ENCODE measurements at regions not wholly inside any gene's neighbourhood (a gene's known extent, or its start where the extent isn't known, plus 50 kb on each side); places are given as distances from the start of the nearest gene placed in this dataset.

DNA sequence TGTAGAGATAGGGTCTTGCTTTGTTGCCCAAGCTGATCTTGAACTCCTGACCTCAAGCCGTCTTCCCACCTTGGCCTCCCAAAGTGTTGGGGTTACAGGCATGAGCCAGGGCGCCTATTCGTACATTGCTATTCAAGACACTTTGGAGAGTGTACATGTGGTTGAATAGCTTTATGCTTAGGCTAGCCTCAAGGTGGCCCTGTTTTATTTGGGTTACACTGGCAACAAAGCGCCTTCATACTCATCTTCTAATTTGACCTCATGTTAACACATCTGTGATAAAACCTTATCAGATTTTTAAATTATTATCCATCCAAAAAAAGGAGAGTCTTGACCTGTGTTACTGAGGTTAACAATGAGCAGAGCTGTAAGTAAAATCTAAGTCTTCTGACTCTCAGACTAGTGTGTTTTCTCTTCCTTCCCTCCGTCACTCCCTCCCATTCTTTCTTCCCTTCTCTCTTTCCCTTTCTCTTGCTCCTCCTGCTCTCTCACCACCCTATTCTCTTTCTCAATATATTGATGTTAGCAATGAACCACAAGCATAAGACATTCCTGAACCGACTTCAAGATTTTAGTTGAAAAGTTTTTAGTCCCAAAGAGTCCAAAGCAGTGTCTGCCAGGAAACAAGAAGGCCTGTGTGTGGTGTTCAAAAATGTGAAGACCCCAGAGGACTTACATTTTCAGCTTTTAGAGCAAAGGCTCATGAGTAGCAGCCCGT is 603.7 kb upstream of the CFAP20DC start:
- DNase-seq (ENCODE audit: low spot score), result no peak

DNA sequence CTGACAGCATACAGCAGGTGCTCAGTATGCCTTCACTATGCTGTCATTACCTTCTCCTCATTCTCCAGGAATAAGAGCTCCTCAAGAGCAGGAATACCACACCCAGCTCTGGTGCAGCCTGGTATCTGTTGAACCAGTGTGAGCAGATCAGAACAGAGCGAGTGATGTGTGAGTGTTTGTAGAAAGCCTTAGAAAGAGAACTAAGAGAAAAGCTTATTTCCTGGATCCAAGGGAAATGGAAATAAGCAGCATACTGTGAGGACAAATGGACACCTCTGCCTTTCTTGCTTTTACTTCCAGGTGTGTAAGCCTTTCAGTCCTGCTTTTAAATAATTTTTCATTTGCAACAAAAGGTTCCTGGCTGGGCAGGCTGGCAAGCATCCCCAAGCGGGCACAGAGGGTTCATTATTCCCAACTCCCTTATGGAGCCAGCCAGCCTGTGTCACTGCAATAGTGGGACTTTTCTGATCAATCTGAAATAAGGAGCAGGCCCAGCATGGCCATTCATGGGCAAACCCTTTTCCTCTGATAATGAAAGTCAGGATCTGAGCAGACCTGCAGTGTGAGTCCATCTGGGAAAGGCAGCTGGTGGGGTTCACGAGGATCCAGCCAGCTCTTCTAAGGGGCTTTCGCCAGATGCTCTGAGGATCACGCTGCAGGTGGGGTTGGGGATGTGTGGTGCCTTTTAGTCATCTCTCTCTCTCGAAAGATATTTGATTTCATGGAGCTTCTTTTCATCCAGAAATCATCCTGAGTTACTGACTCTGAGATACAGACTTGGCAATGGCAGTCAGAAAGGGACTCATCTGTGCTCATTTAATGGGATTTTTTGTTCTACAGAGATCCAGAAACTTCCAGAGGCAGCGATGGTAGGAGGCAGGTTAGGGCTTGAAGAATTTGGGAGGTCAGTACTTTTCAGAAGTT is 594.9 kb upstream of the CFAP20DC start:
- DNase-seq (ENCODE audit: low spot score), result no peak

DNA sequence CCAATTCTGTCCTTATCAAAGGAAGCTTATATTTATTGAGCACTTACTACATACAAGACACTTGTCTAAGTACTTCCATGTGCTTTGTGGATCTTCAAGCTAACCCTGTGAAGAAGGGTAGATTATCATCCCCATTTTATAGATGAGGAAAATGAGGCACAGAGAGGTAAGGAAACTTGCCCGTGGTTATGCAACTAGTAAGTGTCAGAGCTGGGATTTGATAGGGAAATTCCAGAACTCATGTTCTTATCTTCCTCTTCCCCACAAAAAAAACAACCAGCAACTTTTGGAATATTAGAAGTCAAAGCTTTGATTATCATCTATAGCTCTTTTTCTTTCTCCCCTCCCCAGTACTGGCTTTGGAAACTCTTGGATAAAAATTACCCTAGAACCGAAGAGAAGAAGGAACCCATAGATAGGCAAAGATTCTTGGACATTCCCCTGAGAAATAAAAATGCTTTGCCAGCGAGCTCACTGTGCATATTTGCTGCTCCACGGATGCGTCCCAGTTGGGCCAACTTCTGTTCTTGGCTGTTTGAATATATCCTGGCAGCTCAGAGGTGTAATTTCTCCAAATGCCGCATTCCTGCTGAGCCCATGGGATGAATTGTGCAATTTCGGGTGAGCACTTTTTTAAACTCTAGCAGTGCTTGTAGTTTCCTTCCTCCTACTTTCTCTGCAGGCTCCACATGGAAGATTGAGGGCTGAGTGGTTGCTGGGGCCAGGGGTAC is 591.5 kb upstream of the CFAP20DC start:
- DNase-seq (ENCODE audit: low spot score), result peak; percentile 67

DNA sequence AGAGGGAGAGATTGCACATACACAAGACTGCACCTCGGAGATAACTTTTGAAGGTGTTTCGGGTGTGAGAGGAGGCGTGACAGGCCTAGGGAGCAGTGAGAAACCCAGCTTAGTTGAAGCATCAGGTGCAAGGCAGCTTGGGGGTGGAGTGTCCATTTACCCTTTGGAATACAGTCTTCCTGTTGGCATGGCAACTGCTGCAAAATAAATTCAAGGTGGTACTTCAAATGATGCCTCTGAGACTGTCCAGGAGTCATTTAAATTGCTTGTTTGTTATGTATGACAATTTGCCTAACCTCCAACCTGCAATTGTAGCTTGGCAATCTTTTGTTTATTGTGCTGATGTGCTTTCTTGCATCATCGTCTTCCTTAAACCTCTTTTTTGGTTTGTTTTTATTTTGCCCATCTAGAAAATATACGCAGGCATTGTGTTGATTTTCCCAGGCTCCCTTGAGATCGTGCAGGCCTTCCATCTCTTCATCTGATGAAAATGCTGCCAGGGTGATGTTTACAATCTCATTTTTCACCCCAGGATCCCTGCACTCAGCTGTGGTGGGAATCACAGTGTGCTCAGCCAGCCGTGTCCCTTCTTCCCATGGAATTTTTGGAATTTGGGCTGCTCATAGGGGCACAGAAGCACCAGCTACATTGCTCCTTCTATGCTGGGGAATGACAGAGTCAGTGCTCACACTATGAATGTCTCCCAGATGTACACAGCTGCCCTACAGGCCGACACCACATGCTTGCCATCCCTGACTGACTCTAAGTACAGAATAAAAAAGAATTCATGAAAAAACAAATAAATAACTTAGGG is 583.1 kb upstream of the CFAP20DC start:
- peak; percentile 44 for DNase-seq (ENCODE audit: low spot score)

DNA sequence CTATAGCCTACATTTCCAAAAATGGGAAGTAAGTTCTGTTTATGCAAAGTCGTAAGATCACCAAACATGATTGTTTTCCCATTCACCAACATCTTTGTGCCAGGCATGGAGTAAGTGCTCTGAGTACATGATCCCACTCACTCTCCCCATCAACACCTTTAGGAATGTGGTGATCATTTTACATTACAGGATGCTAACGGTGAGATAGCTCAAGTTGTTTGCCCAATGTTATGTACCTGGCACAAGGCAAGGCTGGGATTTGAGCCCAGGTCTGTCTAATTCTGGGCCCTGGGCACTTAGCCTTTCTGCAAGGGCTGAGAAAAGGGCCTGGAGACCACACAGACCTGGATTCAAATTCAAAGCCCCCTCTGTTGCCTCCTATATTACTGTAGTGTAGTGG is 581.7 kb upstream of the CFAP20DC start:
- no peak for DNase-seq (ENCODE audit: low spot score)

DNA sequence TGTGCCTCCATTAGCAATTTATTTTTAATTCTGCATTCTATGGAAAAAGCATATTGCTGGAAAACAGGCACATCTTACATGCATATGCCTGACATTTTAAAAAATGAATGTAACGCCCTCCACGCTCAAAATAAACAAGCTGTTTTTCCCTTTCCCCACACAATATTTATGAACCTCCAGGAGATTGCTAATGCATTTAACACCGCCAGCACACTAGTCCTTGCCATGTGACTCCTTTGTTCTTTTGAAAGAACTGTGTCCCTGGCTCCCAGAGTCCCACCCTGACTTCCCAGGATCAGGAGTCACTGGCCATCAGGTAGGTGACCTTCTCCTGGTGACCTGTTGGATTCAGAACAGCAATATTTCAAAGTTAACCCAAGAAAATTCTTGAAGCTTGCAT is 571.2 kb upstream of the CFAP20DC start:
- DNase-seq (ENCODE audit: low spot score), result no peak

DNA sequence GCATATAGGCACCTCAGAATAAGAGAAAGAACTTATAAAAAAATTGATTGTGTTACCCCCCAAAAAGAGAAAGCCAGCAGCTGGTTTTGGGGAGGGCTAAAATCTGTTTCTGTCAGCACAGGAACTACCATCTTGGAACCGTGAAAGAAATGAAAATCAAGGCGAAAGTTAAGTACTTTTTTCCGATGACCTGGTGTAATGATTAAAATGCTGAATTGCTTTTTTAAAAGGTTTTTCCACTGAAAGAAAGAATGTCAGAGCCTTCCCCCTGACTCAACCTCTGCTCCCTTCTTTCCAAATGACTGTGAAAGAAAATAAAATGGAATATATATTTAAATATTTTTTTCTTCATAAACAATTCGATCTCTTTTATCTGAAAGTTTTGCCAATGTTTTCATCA is 570.5 kb upstream of the CFAP20DC start:
- no peak for DNase-seq (ENCODE audit: low spot score)

DNA sequence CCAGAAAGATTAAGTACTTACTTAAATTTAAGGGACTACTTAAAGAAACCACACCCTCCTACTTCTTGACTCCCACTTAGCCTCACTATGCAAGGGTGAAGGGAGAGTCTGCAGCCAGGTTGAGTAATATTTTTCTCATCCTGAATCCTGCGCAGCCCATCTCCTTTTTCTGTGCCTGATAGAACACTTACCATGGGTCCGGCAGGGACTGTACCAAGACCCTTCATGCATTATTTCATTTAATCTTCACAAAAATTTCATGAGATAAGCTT is 562.6 kb upstream of the CFAP20DC start:
- no peak for DNase-seq (ENCODE audit: low spot score)

DNA sequence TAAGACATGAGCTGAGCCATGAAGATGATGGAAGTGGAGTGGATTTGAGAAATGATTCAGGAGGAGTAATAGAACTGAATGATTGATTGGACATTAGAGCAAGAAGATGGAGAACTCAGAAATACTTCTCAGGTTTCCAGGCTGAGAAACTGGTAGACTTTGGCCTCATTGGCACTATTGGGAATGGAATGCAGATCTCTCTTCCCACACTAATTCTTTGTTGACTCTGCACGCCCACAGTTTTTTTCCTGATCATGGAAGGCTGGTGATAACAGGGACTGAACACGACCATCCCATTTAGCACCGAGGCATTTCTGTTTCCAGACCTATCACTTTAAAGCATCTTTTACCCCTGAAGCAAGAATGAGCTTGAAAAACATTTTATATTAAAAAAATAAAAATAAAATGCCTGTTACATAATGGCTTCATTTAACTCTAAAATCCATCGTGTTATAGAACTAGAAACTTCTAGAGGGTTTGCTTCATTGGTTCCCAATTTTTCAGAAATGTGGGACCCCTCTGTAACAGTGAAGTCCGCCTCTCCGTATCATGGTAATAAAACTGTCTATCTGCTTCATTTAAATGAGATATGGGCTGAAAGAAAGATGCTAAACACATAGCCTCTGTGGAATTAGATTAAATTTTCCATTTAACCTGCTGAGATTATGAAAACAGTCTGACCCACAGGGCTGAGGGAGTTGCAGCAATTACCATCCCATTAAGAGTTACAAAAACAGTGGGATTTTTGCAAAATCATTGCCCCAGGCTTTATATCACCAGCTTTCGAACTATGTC is 562.0 kb upstream of the CFAP20DC start:
- no peak for DNase-seq (ENCODE audit: low spot score)

DNA sequence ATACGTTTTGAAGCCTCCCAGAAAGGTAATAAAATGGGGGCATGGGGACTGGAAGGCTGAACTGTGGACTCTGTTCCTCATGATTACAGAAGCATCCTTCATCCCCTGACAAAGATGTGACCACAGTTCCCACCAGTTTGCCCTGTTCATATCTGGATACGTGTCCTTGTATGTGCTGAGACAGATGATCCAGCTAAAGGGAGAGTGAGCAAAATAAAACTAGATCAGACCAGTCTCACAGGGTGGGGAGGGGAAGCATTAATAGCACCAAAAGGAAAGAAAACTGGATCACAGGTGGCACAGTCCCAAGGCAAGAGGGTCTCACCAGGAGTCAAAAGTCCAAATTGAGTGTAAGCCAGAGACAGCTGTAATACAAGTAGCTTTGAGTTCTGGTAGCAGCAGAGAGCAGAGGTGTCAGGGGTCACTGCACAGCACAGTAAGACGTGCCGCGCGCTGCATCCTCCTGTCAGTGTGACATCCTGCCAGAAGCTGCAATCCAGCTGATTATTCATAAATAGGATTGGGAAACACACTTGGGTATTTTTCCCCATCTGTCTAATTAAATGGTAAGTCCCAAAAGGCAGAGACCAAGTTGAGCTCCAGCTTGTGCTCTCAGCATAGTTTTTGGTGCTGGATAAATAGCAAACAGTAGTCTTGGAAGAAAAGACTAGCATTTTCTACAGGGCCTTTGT is 560.0 kb upstream of the CFAP20DC start:
- peak; percentile 26 for DNase-seq (ENCODE audit: low spot score)

DNA sequence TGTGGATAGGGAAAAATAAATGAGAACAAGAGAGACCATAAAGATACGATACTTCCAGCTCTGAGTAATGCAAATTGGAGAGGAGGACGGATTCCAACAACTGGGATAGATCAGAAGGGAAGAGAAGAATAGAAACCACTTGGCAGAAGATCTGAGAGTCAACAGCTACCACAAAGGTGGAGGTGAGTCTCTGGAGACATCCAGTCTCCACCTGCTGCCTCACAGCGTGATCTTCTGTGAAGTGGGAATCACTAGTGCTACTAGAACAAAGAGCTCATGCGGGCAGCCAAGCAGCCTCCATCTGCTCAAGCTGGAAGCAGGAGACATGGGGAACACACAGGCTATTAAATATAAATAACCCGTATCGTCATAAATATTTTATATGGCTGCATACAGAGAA is 558.5 kb upstream of the CFAP20DC start:
- no peak for DNase-seq (ENCODE audit: low spot score)

DNA sequence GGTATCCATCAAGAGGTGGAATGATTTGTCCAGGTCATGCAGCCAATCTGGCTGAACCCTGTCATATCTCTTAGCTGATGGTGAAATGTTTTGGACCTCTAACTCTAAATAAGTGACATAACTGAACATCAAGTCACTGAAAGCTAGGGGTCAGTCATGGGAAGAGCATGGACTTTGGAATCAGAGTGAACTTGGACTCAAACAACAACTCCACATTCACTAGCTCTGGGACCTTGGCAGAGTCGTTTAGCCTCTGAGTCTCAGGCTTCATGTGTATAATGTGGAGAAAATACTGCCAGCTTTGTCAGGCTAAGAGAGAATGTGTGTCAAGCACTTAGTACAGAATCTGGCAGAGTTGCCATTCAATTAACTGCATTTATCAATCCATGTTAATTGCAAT is 557.8 kb upstream of the CFAP20DC start:
- DNase-seq (ENCODE audit: low spot score), result peak; percentile 20

DNA sequence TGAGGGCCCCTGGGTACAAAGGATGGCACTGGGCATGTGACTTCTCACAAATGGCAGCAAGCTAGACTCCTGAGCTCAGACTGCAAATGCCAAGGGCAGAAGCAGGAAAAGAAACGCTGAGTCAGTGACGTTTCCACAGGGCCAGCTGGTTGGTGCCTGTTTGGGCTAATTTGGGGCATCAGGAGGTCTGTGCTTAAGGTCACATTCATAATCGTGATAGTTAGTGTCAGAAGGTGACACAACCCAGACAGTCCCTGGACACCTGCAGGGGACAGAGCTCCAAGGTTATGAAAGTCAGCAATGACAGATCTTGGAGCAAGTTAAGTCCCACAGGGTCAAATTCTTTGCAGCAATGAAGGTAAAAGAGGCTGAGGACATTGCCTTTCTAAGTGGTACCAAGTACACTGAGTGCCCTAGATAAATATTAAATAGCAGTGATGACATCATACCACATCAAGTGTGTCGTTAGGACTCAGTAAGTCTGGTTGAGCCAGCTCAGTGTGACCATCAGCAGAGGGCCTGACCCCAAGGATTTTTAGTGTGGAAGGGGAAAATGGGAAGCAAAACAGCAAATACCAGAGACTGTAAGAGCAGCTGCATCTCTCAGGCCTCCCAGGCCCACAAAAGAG is 556.9 kb upstream of the CFAP20DC start:
- DNase-seq (ENCODE audit: low spot score), result no peak

DNA sequence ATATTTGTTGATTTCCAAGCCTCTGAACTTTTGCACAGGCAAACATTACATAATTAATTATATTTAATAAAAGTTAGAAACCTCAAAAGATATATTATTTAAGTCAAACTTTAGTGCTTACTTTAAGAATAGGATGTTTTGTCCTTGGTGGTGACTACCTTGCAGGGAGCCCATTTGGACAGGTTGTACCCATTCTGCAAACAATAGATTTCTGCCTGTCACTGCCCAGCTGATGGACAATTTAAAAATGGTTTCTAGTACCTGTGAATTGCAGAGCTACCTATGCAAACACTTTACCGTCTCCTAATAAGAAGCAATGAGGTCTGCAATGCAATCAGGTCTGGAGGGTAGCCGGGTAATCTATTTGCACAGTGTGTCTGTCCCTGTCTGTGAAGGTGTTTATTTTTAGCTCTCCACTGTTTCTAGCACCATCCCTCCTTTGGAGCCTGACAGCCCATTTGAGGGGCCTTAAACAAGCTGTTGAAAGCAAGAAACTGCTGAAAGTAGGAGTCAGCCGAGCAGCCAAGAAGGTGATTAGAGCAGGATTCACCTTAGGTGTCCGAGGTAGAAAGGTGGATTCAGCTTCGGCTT is 556.2 kb upstream of the CFAP20DC start:
- no peak for DNase-seq (ENCODE audit: low spot score)

DNA sequence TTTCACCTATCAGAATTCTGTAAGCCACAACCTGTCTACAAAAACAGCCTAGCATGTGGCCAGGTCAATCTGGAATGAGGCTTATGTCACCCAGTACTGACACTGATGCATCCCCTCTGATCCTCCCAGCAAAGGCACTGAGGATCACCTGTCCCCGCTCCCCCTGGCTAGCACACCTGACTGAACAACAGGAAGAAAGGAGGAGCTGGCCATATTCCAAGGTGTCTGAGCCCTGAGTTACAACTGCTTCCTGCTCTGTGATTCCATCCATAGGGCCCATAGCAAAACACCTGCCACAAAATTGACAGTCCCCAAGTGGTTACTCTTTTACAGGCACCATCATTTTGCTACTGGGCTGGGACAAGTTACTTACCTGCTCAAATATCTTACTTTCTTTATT is 555.5 kb upstream of the CFAP20DC start:
- no peak for DNase-seq (ENCODE audit: low spot score)

DNA sequence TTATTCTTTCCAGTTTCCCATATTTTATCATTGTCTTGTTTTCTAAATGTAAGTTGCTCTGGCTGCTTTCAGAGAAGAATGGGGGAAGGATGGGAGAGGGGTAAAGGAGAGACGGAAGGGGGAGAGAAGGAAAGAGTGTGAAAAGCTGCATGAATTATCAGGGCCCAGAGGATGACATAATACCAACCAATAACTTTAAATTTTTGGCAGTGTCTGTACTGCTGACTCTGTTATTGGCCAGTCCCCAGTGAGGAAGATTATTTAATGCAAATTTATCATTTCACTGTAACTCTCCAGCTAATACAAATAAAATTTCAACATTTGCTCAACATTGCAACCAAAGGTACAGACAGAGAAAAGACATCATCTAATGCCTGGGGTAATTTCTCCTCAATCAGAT is 551.7 kb upstream of the CFAP20DC start:
- DNase-seq (ENCODE audit: low spot score), result no peak

DNA sequence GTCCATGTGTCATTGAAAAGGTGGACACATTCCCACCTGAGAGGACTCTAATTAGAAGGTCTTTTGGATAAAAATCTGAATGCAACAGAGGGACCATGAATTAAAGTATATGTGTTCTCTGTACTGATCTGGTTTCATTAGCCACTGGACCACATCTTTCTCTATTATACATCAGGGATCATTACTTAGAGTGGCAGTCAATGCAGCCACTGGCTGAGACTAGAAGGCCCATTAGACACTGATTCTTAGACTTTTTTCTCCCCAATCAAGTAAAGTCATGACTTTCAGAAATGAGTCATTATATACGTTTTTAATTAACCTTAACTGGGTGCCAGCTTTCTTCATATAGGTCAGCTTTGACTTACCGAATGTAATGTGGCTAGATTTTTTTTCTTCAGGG is 550.8 kb upstream of the CFAP20DC start:
- no peak for DNase-seq (ENCODE audit: low spot score)

DNA sequence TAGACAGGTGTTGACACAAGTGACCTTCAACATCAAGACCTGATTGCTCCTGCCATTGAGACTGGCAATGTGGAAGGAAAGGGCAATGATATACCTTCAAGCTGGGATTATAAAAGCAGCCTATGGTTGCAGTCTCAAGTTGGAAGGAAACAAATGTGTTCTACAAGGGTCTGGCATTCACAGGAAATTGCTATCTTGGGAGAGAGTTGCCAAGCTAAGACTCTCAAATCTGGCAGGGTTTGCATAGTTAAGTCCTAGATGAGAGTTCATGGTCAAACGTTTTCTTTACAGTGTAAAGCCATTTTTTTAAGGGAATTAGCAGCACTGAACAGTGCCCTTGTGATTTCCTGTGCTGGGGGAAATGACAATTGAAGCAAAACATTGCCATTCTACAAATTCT is 546.9 kb upstream of the CFAP20DC start:
- DNase-seq (ENCODE audit: low spot score), result no peak

DNA sequence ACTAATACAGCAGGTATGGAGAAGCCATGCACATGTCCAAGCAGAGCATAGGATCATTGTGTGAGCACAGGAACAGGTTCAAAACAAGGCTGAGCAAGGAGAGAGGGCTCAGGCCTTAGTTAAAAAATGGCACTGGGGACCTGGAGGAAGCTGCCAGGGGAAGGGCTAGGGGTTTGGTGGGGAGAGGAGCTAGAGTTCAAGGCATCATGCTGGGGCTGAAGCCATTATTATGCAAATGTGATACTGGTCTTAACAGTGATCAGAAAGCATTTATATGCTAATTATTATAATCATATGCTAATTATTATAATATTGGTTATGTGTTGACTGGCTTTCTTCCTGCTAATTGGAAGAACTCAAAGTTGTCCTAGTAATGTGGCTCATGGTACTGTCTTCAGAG is 546.0 kb upstream of the CFAP20DC start:
- no peak for DNase-seq (ENCODE audit: low spot score)

DNA sequence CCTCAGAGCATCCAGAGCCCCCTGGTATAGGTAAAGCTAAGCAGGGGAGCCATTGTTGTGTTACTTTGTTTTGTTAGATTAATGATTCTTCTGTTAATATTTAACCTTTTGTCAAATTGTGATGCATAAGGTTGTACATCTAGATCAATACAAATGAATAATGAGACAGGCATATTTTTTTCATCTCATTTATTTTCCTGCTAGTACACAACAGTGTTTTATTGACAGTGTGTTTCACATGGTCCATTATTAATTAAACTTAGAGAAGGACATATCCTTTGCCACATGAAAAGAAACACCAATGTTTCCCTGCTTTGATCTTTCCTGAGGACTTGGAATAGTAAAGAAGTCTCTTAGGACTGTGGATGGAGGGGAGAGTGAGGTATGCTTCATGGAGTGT is 543.6 kb upstream of the CFAP20DC start:
- DNase-seq (ENCODE audit: low spot score), result no peak

Measured in AG08395 (cell line).